Psoas muscle (tissue), 7 donors: ENCODE measurements at regions not wholly inside any gene's neighbourhood (a gene's known extent, or its start where the extent isn't known, plus 50 kb on each side); places are given as distances from the start of the nearest gene placed in this dataset.

Source experiments
- ATAC-seq, 4 donors: fragments of 200-7000 bp; cut with Tn5 transposase; one replicate each; pipeline ENCODE4 v1.9.1; 2020; ENCODE audit warnings: moderate library complexity in 3 of 4, mild to moderate bottlenecking in 2 of 4
- DNase-seq, 2 donors: peaks; one replicate each; pipeline ENCODE4 v3.0.0-alpha.2; 2020
- H3K27ac ChIP-seq: fragments of 200-600 bp; one replicate; pipeline ENCODE4 v1.8.0; 2022
- H3K27me3 ChIP-seq, 3 donors: fragments of 200-600 bp in 1 of 3; one replicate each; pipeline versions ENCODE4 v1.6.1 to v1.8.0; 2013 to 2022; ENCODE audit warnings: low read length in 2 of 3, mild to moderate bottlenecking in 2 of 3, moderate library complexity in 1 of 3; ENCODE audit not compliant: insufficient read depth in 3 of 3
- H3K36me3 ChIP-seq, 2 donors: fragments of 200-600 bp in 1 of 2; one replicate each; pipeline versions ENCODE4 v1.6.1 to v1.8.0; 2013 to 2022; ENCODE audit warnings: low read depth in 1 of 2, mild to moderate bottlenecking in 1 of 2, moderate library complexity in 1 of 2; ENCODE audit not compliant: insufficient read depth in 1 of 2
- H3K4me1 ChIP-seq: fragments of 200-600 bp; one replicate; pipeline ENCODE4 v1.8.0; 2022
- H3K4me3 ChIP-seq: fragments of 200-600 bp; one replicate; pipeline ENCODE4 v1.8.0; 2022; ENCODE audit warnings: mild to moderate bottlenecking
- H3K9me3 ChIP-seq: fragments of 200-600 bp; one replicate; pipeline ENCODE4 v1.8.0; 2022
- WGBS, 3 donors: extraction: QIAGEN DNeasy Blood & Tissue Kit; methylation state at CpG; one replicate each; pipeline versions ENCODE4 v1.1.6 to v1.1.7; 2013; 5-methylcytosine and 5-hydroxymethylcytosine counted together
- intact Hi-C, 2 donors: fragments of 100-400 bp; cut with DNase I; formaldehyde crosslinking; loops; one replicate each; pipeline versions ENCODE4 v1.11.0 to v1.14.2; 2022
- TF ChIP-seq, protein P1 (sequence below): fragments of 200-600 bp; IDR thresholded peaks from one replicate; pipeline ENCODE4 v1.8.0; 2022; ENCODE audit warnings: antibody characterized with exemption
- donor health status: healthy with polysubstance abuse.
- donor health status: DM: no; HTN: no; CAD: no; lungs with moderate emphysema.
- donor health status: Bipolar disorder and iron deficiency.
- donor health status: healthy.
- donor health status: DM: yes; HTN: yes; CAD: no.
- donor health status: DM: no; HTN: no; CAD: no.
- donor health status: DM: yes; HTN: yes; CAD: no.

DNA sequence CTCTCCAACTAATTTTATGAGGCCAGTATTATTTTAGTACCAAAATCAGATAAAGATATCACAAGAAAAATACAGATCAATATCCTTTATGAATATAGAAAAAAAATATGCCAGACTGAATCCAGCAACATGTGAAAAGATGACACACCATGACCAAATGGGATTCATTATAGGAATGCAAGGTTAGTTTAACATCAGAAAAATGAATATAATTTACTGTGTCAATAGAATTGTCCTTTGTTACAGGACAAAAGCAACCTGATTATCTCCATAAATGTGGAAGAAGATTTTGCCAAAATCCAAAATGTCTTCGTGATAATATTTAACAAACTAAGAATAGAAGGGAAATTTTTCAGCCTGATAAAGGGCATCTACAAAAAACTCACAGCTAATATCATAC lies 66.4 kb upstream of the DAB2 start:
- Histone ChIP-seq H3K27me3 (no peaks in the 10 kb centered on the region), H3K4me3 (no peak overlapping the region), H3K27ac (no peak overlapping the region), H3K36me3 (no peaks in the 10 kb centered on the region), H3K4me1 (no peaks in the 10 kb centered on the region), H3K9me3 (no peaks in the 10 kb centered on the region)
- TF ChIP-seq, protein P1, sequence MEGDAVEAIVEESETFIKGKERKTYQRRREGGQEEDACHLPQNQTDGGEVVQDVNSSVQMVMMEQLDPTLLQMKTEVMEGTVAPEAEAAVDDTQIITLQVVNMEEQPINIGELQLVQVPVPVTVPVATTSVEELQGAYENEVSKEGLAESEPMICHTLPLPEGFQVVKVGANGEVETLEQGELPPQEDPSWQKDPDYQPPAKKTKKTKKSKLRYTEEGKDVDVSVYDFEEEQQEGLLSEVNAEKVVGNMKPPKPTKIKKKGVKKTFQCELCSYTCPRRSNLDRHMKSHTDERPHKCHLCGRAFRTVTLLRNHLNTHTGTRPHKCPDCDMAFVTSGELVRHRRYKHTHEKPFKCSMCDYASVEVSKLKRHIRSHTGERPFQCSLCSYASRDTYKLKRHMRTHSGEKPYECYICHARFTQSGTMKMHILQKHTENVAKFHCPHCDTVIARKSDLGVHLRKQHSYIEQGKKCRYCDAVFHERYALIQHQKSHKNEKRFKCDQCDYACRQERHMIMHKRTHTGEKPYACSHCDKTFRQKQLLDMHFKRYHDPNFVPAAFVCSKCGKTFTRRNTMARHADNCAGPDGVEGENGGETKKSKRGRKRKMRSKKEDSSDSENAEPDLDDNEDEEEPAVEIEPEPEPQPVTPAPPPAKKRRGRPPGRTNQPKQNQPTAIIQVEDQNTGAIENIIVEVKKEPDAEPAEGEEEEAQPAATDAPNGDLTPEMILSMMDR: no peak
- intact Hi-C loops: no loop called here
- no peak for ATAC-seq
- DNase-seq: no peak
- WGBS, 3 donors: 69 to 95% (median 72%) methylated on average over 1 of the region's 1 CpG

DNA sequence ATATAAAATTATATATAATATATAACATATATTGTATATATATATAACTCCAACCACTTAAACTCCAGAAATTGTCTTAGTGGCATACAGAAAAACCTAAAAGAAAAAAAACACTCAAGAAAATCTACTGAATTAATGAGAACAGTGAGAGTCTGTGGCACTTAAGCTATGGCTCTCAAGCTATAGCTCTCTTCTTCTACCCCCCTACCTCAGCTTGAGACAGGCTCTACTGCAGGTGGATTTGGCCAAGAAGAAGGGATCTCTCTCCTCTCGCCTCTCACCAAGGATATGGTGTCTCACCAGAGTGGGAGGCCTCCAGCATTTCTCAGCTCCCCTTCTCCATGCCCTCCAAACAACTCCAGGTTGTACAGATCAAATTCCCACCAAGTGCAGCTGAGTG lies 64.5 kb upstream of the DAB2 start:
- Histone ChIP-seq H3K27me3 (no peaks in the 10 kb centered on the region), H3K36me3 (no peaks in the 10 kb centered on the region), H3K27ac (no peak overlapping the region), H3K4me3 (no peak overlapping the region), H3K4me1 (no peaks in the 10 kb centered on the region), H3K9me3 (no peaks in the 10 kb centered on the region)
- intact Hi-C loops: no loop called here
- TF ChIP-seq, protein P1: no peak
- no peak for DNase-seq
- WGBS, 3 donors: 86 to 100% (median 100%) methylated on average over 1 of the region's 1 CpG
- ATAC-seq: no peak

DNA sequence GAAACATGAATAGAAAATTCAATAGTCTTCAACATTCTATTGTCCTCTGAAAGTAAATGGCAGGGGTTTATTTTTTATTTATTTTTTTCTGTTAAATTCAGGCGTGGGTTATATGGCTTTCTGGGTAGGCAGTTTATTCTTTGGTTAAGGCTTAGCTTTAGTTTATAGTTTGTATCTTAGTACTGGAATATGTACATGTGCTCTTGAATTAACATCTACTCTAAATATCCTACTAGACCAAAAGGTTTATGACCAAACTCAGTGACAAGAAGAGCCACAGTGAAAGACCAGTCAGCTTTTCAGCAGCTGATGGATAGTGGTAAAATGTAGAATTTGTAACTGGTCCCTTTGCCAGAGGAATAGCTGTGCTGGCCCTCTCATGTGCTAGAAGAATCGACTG lies 62.0 kb upstream of the DAB2 start:
- intact Hi-C loops: no loop called here
- Histone ChIP-seq H3K9me3 (no peaks in the 10 kb centered on the region), H3K36me3 (no peaks in the 10 kb centered on the region), H3K27ac (no peak overlapping the region), H3K27me3 (no peaks in the 10 kb centered on the region), H3K4me3 (no peak overlapping the region), H3K4me1 (no peaks in the 10 kb centered on the region)
- DNase-seq (no peak), ATAC-seq (no peak)
- WGBS, 3 donors: 78 to 89% (median 86%) methylated on average over 2 of the region's 2 CpGs
- TF ChIP-seq, protein P1: no peak

DNA sequence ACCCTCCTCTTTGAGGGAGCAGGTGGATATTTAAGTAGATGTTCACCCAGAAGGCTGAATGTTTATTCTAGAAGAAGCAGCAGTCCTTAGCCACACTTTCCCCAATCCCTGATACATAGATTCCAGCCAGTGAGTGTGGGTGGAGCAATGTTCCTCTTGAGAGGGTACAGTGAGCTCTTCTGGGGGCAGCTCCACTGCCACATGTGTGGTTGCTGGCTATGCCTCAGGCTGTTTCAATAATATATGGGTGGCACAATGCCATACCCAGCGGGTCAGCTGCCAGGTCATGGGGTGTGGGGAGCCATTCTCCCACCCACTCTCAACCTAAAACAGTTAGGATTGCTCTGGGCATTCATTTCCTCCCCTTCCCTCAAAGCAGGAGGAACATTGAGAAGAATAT lies 61.6 kb upstream of the DAB2 start:
- TF ChIP-seq, protein P1: no peak
- Histone ChIP-seq H3K4me3 (no peak overlapping the region), H3K36me3 (no peaks in the 10 kb centered on the region)

DNA sequence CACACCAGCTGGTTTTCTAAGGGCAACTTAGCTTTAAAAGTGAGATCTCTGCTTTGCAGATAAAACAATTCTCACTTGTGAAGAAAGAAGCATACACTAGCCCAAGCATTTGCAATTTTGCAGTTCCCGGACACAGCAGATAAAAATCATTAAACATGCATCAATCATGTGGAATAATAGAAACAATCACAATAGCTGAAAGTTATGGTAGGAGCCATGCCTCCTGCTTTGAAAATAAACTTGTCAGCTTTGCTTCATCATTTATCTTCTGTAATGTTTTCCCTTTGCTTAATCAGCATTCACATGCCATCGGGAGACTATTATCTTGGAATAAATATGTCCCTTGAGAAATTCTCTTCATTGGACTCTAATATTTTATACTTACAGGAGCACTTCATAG lies 60.3 kb upstream of the DAB2 start:
- 29 to 39% (median 38%) methylated on average over 2 of the region's 2 CpGs for WGBS, 3 donors
- no peaks in the 10 kb centered on the region for H3K9me3 ChIP-seq

More for the DNA sequence above, 61.6 kb upstream of the DAB2 start:
- DNase-seq: no peak
- Histone ChIP-seq H3K27ac (no peak overlapping the region), H3K9me3 (no peaks in the 10 kb centered on the region), H3K27me3 (no peaks in the 10 kb centered on the region), H3K4me1 (no peaks in the 10 kb centered on the region)
- intact Hi-C loops: no loop called here
- 25 to 48% (median 47%) methylated on average over 1 of the region's 1 CpG for WGBS, 3 donors
- ATAC-seq: no peak

More for the DNA sequence above, 60.3 kb upstream of the DAB2 start:
- H3K27me3 ChIP-seq: no peaks in the 10 kb centered on the region
- DNase-seq: no peak
- intact Hi-C loops: no loop called here
- no peak overlapping the region for H3K27ac ChIP-seq
- no peaks in the 10 kb centered on the region for H3K4me1 ChIP-seq
- no peak overlapping the region for H3K4me3 ChIP-seq
- TF ChIP-seq, protein P1: no peak
- no peaks in the 10 kb centered on the region for H3K36me3 ChIP-seq
- ATAC-seq: no peak
